HG03196 (cell line): ENCODE measurements at regions not wholly inside any gene's neighbourhood (a gene's known extent, or its start where the extent isn't known, plus 50 kb on each side); places are given as distances from the start of the nearest gene placed in this dataset.

ENCODE experiments used
- ATAC-seq: cut with Tn5 transposase; IDR thresholded peaks from one replicate; pipeline ENCODE4 v1.9.1; 2021; ENCODE audit not compliant: unreplicated experiment

DNA sequence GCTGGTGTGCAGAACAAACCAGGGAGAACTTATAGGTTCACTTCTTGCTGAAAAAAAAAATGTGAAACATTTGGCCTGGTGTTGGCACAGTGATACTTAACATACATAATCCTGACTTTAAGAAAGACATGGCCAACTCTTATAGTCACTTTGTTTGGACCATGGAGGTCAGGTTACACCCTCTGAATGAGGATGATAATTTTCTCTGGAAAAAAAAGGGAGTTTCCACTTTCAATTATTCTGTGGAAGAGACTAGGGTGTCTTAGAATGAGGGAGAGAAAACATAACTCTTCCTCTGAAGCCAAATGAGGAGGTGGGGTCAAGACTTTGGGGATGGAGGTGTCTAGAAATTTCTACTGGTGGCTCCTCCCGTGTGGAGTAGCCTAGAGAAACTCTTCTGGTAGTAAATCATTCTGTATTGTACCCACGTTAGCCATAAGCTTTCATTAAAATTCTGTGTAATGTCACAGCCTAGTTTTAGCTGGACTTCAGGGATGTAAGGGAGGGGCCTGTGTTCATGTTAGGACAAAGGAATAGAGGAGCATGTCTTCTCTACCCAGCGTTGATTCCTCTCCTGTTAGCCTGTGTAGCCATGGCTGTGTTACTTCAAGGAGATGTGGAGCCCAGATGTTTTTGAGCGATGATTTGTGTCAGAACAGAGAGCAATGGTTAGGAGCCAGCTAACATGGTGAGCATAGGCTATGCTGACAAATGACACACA lies 328.3 kb downstream of the GPAT3 start:
- no peak for ATAC-seq

DNA sequence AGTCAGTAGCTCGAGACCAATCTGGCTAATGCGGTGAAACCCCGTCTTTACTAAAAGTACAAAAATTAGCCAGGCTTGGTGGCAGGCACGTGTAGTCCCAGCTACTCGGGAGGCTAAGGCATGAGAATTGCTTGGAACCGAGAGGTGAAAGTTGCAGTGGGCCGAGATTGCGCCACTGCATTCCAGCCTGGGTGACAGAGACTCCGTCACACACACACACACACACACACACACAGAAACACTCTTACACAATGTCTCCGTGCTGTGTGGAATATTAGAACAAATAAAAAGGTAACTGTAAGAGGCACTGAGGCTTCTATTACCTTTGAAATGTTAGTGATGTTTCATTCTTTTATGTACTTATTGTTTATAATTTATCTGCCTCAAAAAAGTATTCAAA lies 326.6 kb downstream of the GPAT3 start:
- ATAC-seq = no peak

DNA sequence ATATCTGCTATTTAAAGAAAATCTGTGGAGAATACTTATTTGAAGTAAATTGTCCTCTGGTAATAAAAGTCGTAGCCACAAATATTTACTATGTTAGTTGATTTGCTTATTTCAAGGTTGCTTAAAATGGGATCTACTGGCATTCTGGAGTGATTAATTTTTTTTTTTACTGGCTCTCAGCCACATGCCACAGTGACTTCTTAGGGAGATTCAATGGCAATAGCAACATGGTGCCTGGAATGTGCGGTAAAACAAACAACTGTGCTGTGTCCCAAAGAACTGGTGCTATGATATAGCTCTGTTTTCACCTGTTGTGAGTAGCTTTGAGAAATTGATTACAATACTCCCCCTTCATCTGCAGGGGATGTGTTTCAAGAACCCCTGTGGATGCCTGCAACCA lies 324.3 kb downstream of the GPAT3 start:
- no peak for ATAC-seq

DNA sequence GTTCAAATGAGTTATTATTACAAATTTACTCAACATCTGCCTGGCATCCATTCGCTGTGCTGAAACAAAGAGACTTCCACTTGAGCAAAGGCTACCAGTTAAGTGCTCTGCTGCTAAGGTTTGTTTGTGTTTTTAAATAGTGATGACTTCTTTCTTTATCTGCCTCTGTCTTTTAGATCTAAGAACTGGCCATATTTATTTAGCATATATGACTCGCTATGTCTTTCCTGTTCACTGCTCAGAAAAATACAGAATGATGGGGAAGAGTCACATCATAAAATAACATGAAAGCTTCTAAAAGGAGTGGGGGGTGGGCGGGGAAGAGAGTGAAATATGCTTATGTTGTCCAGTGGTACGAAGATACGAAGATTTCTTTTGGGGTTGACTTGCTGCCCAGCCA lies 322.2 kb downstream of the GPAT3 start:
- no peak for ATAC-seq

DNA sequence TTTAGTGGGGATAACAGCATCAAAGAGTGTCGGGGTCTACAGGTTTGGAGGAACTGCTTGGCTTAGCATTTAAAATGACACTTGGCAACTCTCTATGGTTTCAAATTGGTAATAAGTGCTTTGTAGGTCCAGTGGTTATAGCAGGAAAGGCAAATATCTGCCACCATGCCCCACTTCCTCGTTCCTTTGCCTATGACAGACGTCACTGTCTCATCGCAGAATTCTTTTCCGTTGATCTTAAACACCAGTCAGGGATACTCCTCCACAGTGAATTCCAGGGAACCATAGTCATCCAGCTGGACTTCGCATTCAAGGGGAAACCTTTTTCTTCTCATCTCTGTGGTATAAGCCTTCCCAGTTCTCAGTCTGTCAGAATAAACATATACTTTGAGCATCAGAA lies 319.1 kb downstream of the GPAT3 start:
- ATAC-seq = no peak

DNA sequence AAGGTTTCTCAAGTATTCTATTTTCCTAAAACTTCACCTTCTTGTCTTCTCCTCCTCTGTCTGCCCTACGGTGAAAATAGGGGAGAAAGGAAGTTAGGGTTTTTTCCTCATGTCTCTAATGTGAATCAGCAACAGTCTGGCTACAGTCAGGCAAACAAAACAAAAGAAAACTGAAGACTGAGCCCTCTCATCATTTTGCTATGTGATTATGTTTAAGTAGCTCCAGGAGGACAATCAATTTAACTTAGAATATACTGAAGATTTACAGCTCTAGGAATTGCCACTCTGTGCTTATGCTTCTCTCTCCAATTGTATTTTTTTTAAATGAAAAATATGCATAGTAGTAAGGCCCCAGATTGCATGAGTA lies 316.2 kb downstream of the GPAT3 start:
- no peak for ATAC-seq

DNA sequence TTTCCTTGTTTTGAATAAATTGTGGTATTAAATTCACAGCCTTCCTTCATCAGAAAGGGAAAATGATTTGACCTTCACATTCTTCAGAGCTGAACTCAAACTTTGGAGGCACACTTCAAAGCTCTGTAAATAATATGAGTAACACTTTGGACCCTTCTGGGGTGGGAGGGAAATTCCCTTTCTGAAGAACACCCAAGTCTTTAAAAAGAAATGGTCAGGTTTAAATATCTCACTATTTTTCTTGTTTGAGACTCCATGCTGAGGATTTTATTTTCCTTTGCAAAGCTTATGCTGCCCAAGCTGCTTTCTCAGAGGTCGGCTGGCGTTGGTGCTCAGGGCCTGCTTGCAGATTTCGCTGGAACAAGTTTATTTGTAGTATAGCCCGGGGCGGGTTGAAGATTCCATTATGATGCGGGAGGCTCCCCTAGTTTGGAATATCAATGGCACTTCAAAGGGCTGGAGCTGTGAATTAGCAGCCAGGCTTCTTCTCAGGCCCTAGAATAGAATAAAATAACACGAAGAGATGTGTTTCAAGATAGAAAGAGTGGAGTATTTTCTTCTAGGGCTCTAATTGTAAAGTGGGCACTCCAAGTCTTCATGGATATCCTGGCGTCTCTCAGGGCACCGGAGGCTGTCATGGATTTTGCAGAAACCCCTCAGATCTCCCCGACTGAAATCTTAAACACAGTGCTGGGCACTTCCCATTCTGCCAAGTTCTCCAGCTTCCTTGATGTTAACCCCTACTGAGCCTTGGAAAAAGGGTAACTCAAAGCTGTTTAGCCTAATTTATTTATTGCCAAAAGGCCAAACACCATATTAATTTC lies 315.6 kb downstream of the GPAT3 start:
- ATAC-seq = no peak

DNA sequence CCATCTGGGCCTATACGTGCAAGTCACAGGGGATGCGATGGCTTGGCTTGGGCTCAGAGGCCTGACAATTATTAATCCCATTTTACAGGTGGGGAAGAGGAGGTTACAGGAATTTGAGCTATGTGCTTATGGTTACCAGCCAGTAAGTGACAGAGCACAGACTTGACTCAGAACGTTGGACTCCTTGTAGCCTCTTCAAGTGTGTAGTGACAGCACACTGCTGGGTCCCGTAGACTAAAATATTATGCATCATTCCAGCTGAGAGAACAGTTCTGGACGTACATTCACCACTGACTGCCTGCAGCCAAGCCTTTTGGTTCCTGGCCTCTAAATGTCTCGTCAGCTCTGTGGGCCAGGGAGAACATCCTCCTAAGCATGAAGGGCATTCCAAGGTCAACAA lies 314.5 kb downstream of the GPAT3 start:
- no peak for ATAC-seq

DNA sequence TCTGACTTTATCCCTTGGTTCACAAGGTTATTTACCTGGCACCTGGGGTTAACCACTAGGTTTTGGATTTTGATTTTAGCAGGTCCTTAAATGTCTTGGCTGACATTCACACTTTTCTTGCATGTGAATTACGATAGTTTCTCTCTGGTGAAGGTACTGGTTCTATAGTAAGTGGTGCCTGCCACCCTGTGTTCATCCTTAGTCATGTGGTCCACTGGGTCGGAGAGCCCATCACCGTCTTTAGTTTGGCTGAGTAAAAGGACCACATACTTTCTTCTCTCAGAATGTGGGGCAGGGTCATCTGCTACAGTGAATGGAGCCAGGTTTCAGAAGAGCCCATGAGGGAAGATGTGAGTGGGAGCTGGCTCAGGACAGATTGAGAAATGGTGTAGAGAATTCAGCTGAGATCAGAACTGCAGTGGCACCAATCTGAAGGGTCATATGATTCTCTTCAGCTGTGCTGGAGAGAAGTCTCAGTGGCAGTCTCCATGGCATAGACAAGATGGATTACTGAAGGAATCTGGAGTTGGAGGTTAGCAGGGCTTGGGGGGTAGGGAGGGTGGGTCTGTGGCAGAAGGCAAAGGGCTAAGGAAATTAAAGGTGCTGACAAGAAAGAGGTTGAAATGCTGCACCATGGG lies 310.4 kb downstream of the GPAT3 start:
- ATAC-seq = no peak

DNA sequence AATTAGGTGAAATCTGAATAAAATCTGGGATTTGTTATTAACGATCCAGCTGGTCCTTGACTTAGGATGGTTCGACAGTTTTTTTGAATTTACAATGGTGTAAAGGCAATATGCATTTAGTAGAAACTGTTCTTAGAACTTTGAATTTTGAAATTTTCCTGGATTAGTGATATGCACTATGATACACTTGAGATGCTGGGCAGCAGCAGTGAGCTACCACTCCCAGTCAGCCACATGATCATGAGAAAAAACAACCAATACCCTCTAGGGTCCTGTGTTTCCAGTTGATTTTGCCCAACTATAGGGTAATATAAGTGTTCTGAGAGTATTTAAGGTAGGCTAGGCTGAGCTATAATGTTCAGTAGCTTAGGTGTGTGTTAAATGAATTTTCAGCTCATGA lies 303.7 kb downstream of the GPAT3 start:
- no peak for ATAC-seq

DNA sequence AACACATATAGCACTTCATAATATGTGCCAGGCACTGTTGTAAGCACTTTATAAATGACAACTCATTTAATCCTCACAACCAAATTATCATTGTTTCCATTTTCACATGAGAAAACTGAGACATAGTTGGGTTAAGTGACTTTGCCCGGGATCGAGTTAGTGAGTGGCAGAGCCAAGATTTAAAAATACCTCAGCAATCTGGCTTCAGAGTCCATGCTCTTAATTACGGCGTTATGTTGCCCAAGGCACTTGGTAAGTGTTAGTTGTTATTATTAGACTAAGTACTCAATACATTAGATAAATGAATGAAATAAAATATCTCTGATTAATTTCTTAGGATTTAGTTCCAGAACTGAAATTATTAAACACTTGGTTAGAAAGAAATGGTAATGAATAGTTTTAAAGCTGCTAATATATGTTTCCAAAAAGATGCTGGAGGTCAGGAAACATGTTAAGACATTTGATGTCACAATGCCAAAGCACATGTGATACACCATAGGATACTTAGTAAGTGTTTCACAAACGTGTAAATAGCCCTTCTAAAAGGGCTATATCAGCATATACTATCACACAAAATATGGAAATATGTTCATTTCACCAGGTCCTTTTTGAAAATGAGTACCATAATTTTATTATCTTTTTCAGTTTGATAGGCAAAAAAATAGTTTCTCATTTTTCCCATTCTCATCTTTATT lies 301.9 kb downstream of the GPAT3 start:
- ATAC-seq = no peak

DNA sequence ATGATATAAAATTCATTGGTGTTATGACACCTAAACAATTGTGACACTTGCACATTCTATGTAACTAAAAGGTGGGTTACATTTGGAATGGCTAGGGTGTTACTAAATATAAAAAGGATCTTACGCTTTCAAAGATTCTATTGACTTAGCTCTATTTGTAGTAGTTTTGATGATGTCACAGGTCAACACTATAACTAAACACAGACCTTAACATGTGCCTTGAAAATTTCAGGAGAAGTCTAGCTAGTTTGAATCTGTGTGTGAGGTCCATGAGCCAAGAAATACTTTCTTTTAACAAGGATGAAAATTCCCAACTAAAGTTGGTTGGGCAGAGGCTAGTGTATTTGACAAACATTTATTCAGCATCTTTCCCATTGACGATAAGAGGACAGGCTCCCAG lies 298.0 kb downstream of the GPAT3 start:
- ATAC-seq = no peak

DNA sequence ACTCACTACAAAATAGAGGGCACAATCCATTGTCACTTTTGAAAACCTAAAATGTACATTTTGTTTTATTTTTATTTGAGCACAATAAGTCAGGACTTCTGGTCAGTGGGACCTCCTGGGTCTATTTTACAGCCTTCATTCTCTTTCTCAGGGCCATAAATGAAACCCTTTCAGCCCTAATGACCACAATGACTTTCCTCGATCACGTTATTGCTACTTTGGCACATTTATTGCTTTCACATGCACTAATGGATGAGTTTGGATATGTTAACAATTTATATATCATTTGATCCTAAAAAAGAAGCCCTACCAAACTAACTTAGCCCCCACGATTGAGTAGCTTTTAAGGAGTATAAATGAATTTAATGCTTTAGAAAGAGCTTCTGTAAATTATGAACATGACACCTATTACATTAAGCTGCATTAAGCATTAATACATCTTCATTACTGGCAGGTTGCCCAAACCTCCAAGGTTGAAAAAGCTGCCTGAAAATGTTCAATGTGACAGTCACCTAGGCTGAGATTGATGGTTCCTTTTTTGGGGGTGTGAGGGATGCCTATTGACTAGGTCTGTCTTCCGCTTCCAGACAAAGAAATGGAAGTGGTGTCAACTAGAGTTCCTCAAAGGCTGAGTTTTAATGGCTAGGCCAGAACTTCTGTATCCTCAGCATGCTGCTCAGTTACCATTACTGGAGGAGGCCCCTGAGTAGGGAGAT lies 296.4 kb downstream of the GPAT3 start:
- ATAC-seq = no peak

DNA sequence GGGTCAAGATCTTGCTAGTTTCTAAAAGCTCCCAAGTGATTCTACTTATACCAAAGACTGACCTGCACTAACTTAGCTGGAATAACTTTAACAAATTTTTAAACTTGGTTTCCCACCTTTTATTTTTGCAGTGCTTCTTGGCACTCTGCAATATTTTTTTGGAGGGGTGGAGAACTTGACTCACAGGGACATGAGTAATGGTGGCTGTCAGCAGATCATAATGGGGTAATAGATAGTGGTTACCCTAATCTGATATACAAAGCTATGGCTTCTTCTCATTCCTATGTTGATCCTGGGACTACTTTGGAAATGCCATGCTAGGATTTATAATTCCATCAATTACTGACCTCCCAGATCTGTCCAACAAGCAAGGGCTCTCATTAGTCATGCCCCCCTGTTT lies 295.7 kb downstream of the GPAT3 start:
- no peak for ATAC-seq

DNA sequence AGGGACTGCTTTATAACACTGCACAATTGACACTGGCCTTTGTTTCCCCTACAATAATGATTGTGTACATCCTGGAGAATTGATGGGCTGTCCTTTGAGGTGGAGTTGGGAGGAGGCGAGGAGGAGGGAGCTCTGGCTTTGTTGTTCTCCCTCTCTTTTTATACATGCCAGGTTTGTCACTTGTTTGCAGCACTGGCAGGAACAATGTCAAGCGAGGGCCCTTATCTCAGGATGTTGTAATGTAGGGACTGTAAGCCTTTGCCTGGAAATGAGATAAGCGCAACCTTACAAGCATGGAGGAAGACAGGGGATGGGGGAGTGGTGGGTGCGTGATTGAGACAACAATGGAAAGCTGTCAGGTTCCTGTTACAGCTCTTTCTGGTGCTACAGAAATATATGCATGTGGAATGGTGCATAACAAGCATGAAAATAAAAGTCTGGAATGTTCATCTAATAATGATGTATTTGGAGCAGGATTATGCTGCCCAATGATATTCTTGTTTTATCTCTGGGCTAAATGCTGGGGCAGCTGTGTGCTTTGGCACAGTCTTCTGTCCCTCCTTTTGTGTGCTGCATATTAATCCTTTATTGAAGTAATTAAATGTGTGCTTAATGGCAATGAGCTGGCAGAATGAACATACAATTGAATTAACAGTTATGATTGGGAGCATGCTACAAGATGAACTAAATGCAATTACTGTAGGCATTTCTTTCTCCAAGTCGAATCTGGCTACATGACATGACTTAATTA lies 294.4 kb downstream of the GPAT3 start:
- ATAC-seq = no peak

DNA sequence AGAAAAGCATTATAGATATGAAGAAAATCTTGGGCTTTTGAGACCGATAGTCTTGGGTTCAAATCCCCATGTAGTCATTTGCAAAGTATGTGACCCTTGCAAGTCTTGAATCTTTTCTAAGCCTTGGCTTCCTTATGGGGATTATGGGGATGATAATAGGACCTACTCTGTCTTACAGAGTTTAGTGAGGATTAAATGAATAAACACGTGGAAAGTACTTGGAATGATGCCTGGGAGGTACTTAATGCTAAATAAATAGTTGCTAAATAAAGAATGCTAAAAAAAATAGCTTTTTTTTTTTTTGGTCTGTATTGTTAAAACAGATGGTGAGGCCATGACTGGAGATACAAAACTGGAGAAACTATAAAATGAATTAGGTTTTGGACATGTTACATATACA lies 292.7 kb downstream of the GPAT3 start:
- ATAC-seq = no peak

DNA sequence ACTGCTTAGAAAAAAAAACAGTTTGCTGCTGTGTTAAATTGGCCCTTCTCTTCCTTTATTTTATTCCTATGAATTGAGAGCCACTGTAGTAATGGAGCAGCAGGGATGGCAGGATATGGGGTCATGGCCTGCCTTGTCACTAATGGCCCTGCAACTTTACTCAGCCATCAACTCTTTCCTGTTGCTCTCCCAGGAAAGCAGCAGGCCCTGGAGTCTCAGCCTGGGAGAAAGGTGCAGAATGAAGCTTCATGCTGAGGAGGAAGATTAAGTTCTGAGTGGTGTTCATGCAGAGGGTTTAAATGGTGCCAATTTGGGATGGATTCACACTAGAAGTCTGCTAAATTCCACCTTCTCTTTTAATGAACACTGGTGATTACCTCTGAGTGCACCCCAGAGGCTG lies 285.6 kb downstream of the GPAT3 start:
- no peak for ATAC-seq

DNA sequence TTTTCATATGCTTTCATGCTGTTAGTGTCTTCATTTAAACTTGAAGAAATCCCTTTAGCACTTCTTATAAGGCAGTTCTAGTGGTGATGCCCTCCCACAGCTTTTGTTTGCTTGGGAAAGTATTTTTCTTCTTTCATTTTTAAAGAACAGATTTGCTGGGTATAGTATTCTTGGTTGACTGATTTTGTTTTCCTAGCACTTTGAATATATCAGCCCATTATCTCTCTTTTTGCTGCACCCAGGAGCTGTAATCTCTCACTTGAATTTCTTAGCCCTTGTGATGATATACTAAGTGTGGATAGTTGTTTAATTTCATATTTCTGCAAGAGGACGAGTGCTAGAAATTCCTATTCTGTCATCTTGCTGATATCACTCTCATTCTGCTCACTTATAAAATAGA lies 283.7 kb downstream of the GPAT3 start:
- ATAC-seq = no peak

DNA sequence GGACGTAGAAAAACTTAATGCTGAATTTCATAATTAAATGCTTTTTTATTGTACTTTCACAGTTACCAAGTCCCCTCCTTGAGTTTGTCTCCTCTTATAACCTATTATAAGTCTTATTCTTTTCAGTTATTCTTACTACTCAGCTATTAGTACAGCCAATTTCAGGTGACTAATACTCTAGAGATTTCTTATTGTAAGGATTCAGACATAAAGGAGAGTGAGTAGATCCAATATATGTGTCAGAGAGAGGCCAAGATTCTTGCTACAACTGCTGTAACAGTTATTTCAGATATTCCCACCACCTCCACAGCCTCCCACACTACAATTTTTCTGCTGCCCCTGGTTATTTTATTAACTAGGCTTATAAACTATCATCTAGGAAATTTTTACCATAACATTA lies 274.5 kb downstream of the GPAT3 start:
- no peak for ATAC-seq

DNA sequence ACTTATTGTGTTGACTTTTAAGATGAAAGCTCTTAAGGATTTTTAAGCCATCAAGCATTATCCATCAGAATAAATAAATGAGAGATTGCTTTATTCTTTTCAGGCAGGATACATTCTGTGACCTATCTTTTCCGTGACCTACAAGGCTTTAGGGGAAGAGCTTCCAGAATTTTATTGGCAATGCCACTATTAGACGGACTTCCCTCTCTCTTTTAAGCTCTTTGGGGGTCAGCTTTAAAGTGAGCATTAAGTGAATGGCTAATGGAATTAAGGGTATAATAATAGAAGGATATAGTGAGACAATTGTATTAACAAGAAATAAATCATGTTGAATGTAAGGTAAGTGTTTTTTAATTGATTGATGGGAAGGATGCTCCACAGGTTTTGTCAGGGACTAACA lies 273.7 kb downstream of the GPAT3 start:
- ATAC-seq = no peak
